ENCODE measurements at regions not wholly inside any gene's neighbourhood (a gene's known extent, or its start where the extent isn't known, plus 50 kb on each side); places are given as distances from the start of the nearest gene placed in this dataset.

- DNase-seq (ENCODE audit: low spot score): no peak
- in situ Hi-C loops (cut with MboI; ENCODE audit: low pct_unique_long_range_greater_than_20kb, low sequenced_read_pairs, unreplicated experiment): no loop called here
- no peak for TF ChIP-seq CTCF (IDR thresholded peaks at IDR 0.05; ENCODE audit: extremely low read depth, insufficient read depth, missing control alignments)
Measured at GRCh38 chr6:141158740-141159139, 974.0 kb upstream of the GJE1 start.

- in situ Hi-C loops (cut with MboI; ENCODE audit: low pct_unique_long_range_greater_than_20kb, low sequenced_read_pairs, unreplicated experiment): no loop called here
- TF ChIP-seq CTCF (IDR thresholded peaks at IDR 0.05; ENCODE audit: extremely low read depth, insufficient read depth, missing control alignments): no peak
- no peak for DNase-seq (ENCODE audit: low spot score)
Measured at GRCh38 chr6:141153563-141153962, 979.2 kb upstream of the GJE1 start.

- DNase-seq (ENCODE audit: low spot score): no peak
- no peak for TF ChIP-seq CTCF (IDR thresholded peaks at IDR 0.05; ENCODE audit: extremely low read depth, insufficient read depth, missing control alignments)
- in situ Hi-C loops (cut with MboI; ENCODE audit: low pct_unique_long_range_greater_than_20kb, low sequenced_read_pairs, unreplicated experiment): no loop called here
Measured at GRCh38 chr6:141152951-141153350, 979.8 kb upstream of the GJE1 start.

GRCh38 chr6:141151710-141152417, 980.9 kb upstream of the GJE1 start:
- in situ Hi-C loops (cut with MboI; ENCODE audit: low pct_unique_long_range_greater_than_20kb, low sequenced_read_pairs, unreplicated experiment): no loop called here
- no peak for TF ChIP-seq CTCF (IDR thresholded peaks at IDR 0.05; ENCODE audit: extremely low read depth, insufficient read depth, missing control alignments)
- DNase-seq (ENCODE audit: low spot score): no peak

- no peak for TF ChIP-seq CTCF (IDR thresholded peaks at IDR 0.05; ENCODE audit: extremely low read depth, insufficient read depth, missing control alignments)
- in situ Hi-C loops (cut with MboI; ENCODE audit: low pct_unique_long_range_greater_than_20kb, low sequenced_read_pairs, unreplicated experiment): loop anchor here (25.0 kb wide), 1 partner anchor 105 kb away; no protein-coding TSS in a partner anchor
- DNase-seq (ENCODE audit: low spot score): no peak
Measured at GRCh38 chr6:141141870-141142269, 990.9 kb upstream of the GJE1 start.

GRCh38 chr6:141140905-141141304, 991.8 kb upstream of the GJE1 start:
- in situ Hi-C loops (cut with MboI; ENCODE audit: low pct_unique_long_range_greater_than_20kb, low sequenced_read_pairs, unreplicated experiment): loop anchor here (25.0 kb wide), 1 partner anchor 104 kb away; no protein-coding TSS in a partner anchor
- no peak for TF ChIP-seq CTCF (IDR thresholded peaks at IDR 0.05; ENCODE audit: extremely low read depth, insufficient read depth, missing control alignments)
- DNase-seq (ENCODE audit: low spot score): no peak
